Activated T-helper 17 cell treated with anti-CD3 and anti-CD28 coated beads, Interleukin-2, amount 50 U/mL, for 72 hours (primary cell): ENCODE measurements at regions not wholly inside any gene's neighbourhood (a gene's known extent, or its start where the extent isn't known, plus 50 kb on each side); places are given as distances from the start of the nearest gene placed in this dataset.

Source experiments
- ATAC-seq: fragments of 150-1000 bp; cut with Tn5 transposase; replicated peaks from 2 replicates; pipeline ENCODE4 v1.10.0; 2021; ENCODE audit warnings: mild to moderate bottlenecking, moderate library complexity
- H3K27ac Mint-ChIP-seq: one replicate; pipeline ENCODE4 v1.8.0; 2022; ENCODE audit warnings: mixed read lengths
- H3K27me3 Mint-ChIP-seq: one replicate; pipeline ENCODE4 v1.8.0; 2022; ENCODE audit warnings: mixed read lengths
- H3K36me3 Mint-ChIP-seq: one replicate; pipeline ENCODE4 v1.8.0; 2022; ENCODE audit warnings: low read depth, mild to moderate bottlenecking, mixed read lengths
- H3K4me1 Mint-ChIP-seq: one replicate; pipeline ENCODE4 v1.8.0; 2022; ENCODE audit warnings: mixed read lengths
- H3K4me3 Mint-ChIP-seq: one replicate; pipeline ENCODE4 v1.8.0; 2022; ENCODE audit warnings: mild to moderate bottlenecking, mixed read lengths
- H3K9me3 Mint-ChIP-seq: one replicate; pipeline ENCODE4 v1.8.0; 2022; ENCODE audit warnings: mixed read lengths

DNA sequence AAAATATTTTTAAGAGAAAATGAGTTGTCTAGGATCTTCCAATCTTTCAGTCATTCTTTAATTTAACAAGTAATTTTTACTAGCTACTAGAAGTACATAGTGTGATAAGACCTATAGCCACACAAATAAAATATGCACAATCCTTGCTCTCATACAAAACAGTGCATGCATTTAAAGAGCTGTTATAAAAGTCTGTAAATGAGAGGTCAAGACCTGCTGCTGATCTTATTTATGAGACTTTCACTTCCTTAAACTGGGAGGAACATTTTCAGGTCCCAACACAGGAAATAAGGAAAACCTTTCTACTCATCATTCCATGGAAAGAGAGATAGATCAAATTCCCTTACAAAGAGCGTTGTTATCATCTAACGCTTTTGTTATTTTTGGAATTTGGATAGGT, 54.2 kb upstream of the PAM start:
- no peak for ATAC-seq
- Mint-ChIP-seq H3K27ac (no peak overlapping the region), H3K9me3 (no peaks in the 10 kb centered on the region), H3K36me3 (no peaks in the 10 kb centered on the region), H3K4me3 (no peak overlapping the region), H3K4me1 (no peaks in the 10 kb centered on the region), H3K27me3 (peaks cover 4% of the 10 kb centered on the region)

DNA sequence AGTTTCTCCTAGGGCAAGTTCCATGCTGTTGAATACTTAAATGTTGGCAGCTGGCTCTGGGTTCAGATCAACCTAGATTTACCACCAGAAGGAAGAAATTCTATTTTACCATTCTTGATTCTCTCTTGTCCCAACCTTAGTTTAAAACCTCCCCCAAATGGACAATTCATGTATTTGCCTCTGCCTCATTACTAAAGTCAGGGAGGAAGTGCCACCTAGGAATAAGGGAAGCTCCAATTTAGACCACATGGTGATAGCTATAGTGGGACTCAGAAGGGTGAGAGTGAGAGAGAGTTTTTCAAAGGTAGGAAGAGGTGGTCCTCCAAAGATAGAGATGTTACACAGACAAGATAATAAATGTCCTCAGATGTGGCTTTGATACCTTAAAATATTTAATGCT, 53.4 kb upstream of the PAM start:
- H3K27me3 Mint-ChIP-seq, result no peaks in the 10 kb centered on the region
- ATAC-seq, result no peak
- H3K9me3 Mint-ChIP-seq, result no peaks in the 10 kb centered on the region
- no peak overlapping the region for H3K27ac Mint-ChIP-seq
- H3K4me1 Mint-ChIP-seq, result no peaks in the 10 kb centered on the region
- no peak overlapping the region for H3K4me3 Mint-ChIP-seq
- no peaks in the 10 kb centered on the region for H3K36me3 Mint-ChIP-seq
